ENCODE measurements at regions not wholly inside any gene's neighbourhood (a gene's known extent, or its start where the extent isn't known, plus 50 kb on each side); places are given as distances from the start of the nearest gene placed in this dataset.
A peak's percentile ranks its signal among the peaks of the same experiment; 100 is the strongest.

GRCh38 chr14:83867566-83868225, 1662.2 kb upstream of the FLRT2 start:
- H3K4me3 ChIP-seq (ENCODE audit: low read depth, low read length), result no peak overlapping the region
- no peak overlapping the region for H4K8ac ChIP-seq (ENCODE audit: low read depth, low read length)
- H3K14ac ChIP-seq (ENCODE audit: low read length), result no peak overlapping the region
- H2AFZ ChIP-seq (ENCODE audit: insufficient read depth, low read length, poor library complexity), result no peak overlapping the region
- H3K4ac ChIP-seq (ENCODE audit: low read depth, low read length), result no peak overlapping the region
- H3K79me2 ChIP-seq (ENCODE audit: control insufficient read depth, insufficient read depth, low read length, poor library complexity), result no peaks in the 10 kb centered on the region
- WGBS (ENCODE audit: extremely low coverage, insufficient coverage, insufficient read length), result no CpG with 5 or more reads among the region's 5 CpGs
- H3K36me3 ChIP-seq (ENCODE audit: control insufficient read depth in 1 of 2, insufficient read depth in 2 of 2, low read length in 2 of 2), result no peaks in the 10 kb centered on the region
- H2BK120ac ChIP-seq (ENCODE audit: insufficient read depth, low read length, poor library complexity), result no peak overlapping the region
- H2AK5ac ChIP-seq (ENCODE audit: low read length), result no peak overlapping the region
- no peaks in the 10 kb centered on the region for H3K27me3 ChIP-seq (ENCODE audit: insufficient read depth, low read length)
- H2BK5ac ChIP-seq (ENCODE audit: low read depth, low read length, poor library complexity), result no peak overlapping the region
- H3K27ac ChIP-seq (ENCODE audit: low read depth, low read length), result no peak overlapping the region
- no peak overlapping the region for H3K23ac ChIP-seq (ENCODE audit: low read length)
- H3K79me1 ChIP-seq (ENCODE audit: low read length), result no peaks in the 10 kb centered on the region
- H3K18ac ChIP-seq (ENCODE audit: low read length), result no peak overlapping the region
- no peak for DNase-seq
- no peaks in the 10 kb centered on the region for H3K9me3 ChIP-seq (ENCODE audit: insufficient read depth, low read depth, low read length)
- no peak overlapping the region for H2BK12ac ChIP-seq (ENCODE audit: low read length)
- H3K9ac ChIP-seq (ENCODE audit: low read length), result no peak overlapping the region
- H4K12ac ChIP-seq (ENCODE audit: low read depth, low read length), result no peak overlapping the region
- H4K91ac ChIP-seq (ENCODE audit: low read depth, low read length), result no peak overlapping the region
- H3K4me1 ChIP-seq (ENCODE audit: control insufficient read depth in 1 of 2, insufficient read depth in 2 of 2, low read length in 2 of 2), result no peaks in the 10 kb centered on the region
- H3K4me2 ChIP-seq (ENCODE audit: low read length), result no peak overlapping the region

- Histone ChIP-seq H2BK12ac (ENCODE audit: low read length) (no peak overlapping the region), H3K4me1 (ENCODE audit: control insufficient read depth in 1 of 2, insufficient read depth in 2 of 2, low read length in 2 of 2) (no peaks in the 10 kb centered on the region), H3K4me3 (ENCODE audit: low read depth, low read length) (no peak overlapping the region), H3K23ac (ENCODE audit: low read length) (no peak overlapping the region), H3K9ac (ENCODE audit: low read length) (no peak overlapping the region), H3K14ac (ENCODE audit: low read length) (no peak overlapping the region), H3K36me3 (ENCODE audit: control insufficient read depth in 1 of 2, insufficient read depth in 2 of 2, low read length in 2 of 2) (no peaks in the 10 kb centered on the region), H3K27ac (ENCODE audit: low read depth, low read length) (no peak overlapping the region), H3K4ac (ENCODE audit: low read depth, low read length) (no peak overlapping the region), H3K79me2 (ENCODE audit: control insufficient read depth, insufficient read depth, low read length, poor library complexity) (no peaks in the 10 kb centered on the region), H4K91ac (ENCODE audit: low read depth, low read length) (no peak overlapping the region), H2BK5ac (ENCODE audit: low read depth, low read length, poor library complexity) (no peak overlapping the region), H2AK5ac (ENCODE audit: low read length) (no peak overlapping the region), H2AFZ (ENCODE audit: insufficient read depth, low read length, poor library complexity) (no peak overlapping the region), H3K79me1 (ENCODE audit: low read length) (no peaks in the 10 kb centered on the region), H3K18ac (ENCODE audit: low read length) (no peak overlapping the region), H4K8ac (ENCODE audit: low read depth, low read length) (no peak overlapping the region), H3K27me3 (ENCODE audit: insufficient read depth, low read length) (no peaks in the 10 kb centered on the region), H4K12ac (ENCODE audit: low read depth, low read length) (no peak overlapping the region), H3K9me3 (ENCODE audit: insufficient read depth, low read depth, low read length) (no peaks in the 10 kb centered on the region), H2BK120ac (ENCODE audit: insufficient read depth, low read length, poor library complexity) (no peak overlapping the region), H3K4me2 (ENCODE audit: low read length) (no peak overlapping the region)
- no peak for DNase-seq
- no CpG with 5 or more reads among the region's 2 CpGs for WGBS (ENCODE audit: extremely low coverage, insufficient coverage, insufficient read length)
Measured at GRCh38 chr14:83870546-83871270, 1659.2 kb upstream of the FLRT2 start.

DNA sequence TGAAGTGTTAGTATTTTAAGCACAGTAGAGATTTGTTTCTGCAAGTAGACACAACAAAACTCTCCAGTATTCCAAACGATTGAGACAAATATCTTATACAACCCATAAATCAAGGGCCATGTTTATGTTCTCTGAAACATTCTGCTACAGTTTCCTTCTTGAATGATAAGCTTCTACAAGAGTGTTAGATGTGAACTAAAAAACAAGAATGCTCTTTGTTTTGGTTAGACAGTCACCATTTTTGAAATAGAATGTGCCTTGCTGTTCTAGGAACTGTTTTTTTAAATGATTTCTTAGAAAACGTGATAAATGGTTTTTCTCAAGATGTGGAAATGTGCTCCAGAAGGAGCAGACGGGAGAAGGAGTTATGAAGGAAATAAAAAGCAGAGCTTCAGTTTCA, 1656.3 kb upstream of the FLRT2 start:
- Histone ChIP-seq H3K27me3 (ENCODE audit: insufficient read depth, low read length) (no peaks in the 10 kb centered on the region), H3K14ac (ENCODE audit: low read length) (no peak overlapping the region), H3K4me3 (ENCODE audit: low read depth, low read length) (no peak overlapping the region), H3K79me1 (ENCODE audit: low read length) (no peaks in the 10 kb centered on the region), H4K91ac (ENCODE audit: low read depth, low read length) (no peak overlapping the region), H2BK12ac (ENCODE audit: low read length) (no peak overlapping the region), H3K9ac (ENCODE audit: low read length) (no peak overlapping the region), H3K79me2 (ENCODE audit: control insufficient read depth, insufficient read depth, low read length, poor library complexity) (no peaks in the 10 kb centered on the region), H2AK5ac (ENCODE audit: low read length) (no peak overlapping the region), H3K4me1 (ENCODE audit: control insufficient read depth in 1 of 2, insufficient read depth in 2 of 2, low read length in 2 of 2) (no peaks in the 10 kb centered on the region), H2BK120ac (ENCODE audit: insufficient read depth, low read length, poor library complexity) (no peak overlapping the region), H3K23ac (ENCODE audit: low read length) (no peak overlapping the region), H2AFZ (ENCODE audit: insufficient read depth, low read length, poor library complexity) (no peak overlapping the region), H3K4ac (ENCODE audit: low read depth, low read length) (no peak overlapping the region), H3K9me3 (ENCODE audit: insufficient read depth, low read depth, low read length) (no peaks in the 10 kb centered on the region), H3K27ac (ENCODE audit: low read depth, low read length) (no peak overlapping the region), H3K36me3 (ENCODE audit: control insufficient read depth in 1 of 2, insufficient read depth in 2 of 2, low read length in 2 of 2) (no peaks in the 10 kb centered on the region), H3K18ac (ENCODE audit: low read length) (no peak overlapping the region), H3K4me2 (ENCODE audit: low read length) (no peak overlapping the region), H2BK5ac (ENCODE audit: low read depth, low read length, poor library complexity) (no peak overlapping the region), H4K8ac (ENCODE audit: low read depth, low read length) (no peak overlapping the region), H4K12ac (ENCODE audit: low read depth, low read length) (no peak overlapping the region)
- no CpG with 5 or more reads among the region's 3 CpGs for WGBS (ENCODE audit: extremely low coverage, insufficient coverage, insufficient read length)
- DNase-seq, result no peak

- Histone ChIP-seq H3K4me2 (ENCODE audit: low read length) (no peak overlapping the region), H3K79me2 (ENCODE audit: control insufficient read depth, insufficient read depth, low read length, poor library complexity) (no peaks in the 10 kb centered on the region), H3K36me3 (ENCODE audit: control insufficient read depth in 1 of 2, insufficient read depth in 2 of 2, low read length in 2 of 2) (no peaks in the 10 kb centered on the region), H3K4ac (ENCODE audit: low read depth, low read length) (no peak overlapping the region), H3K18ac (ENCODE audit: low read length) (no peak overlapping the region), H3K27ac (ENCODE audit: low read depth, low read length) (no peak overlapping the region), H3K9me3 (ENCODE audit: insufficient read depth, low read depth, low read length) (no peaks in the 10 kb centered on the region), H4K8ac (ENCODE audit: low read depth, low read length) (no peak overlapping the region), H2BK120ac (ENCODE audit: insufficient read depth, low read length, poor library complexity) (no peak overlapping the region), H3K4me3 (ENCODE audit: low read depth, low read length) (no peak overlapping the region), H2BK12ac (ENCODE audit: low read length) (no peak overlapping the region), H2AK5ac (ENCODE audit: low read length) (no peak overlapping the region), H4K12ac (ENCODE audit: low read depth, low read length) (no peak overlapping the region), H3K9ac (ENCODE audit: low read length) (no peak overlapping the region), H4K91ac (ENCODE audit: low read depth, low read length) (no peak overlapping the region), H2AFZ (ENCODE audit: insufficient read depth, low read length, poor library complexity) (no peak overlapping the region), H2BK5ac (ENCODE audit: low read depth, low read length, poor library complexity) (no peak overlapping the region), H3K27me3 (ENCODE audit: insufficient read depth, low read length) (no peaks in the 10 kb centered on the region), H3K4me1 (ENCODE audit: control insufficient read depth in 1 of 2, insufficient read depth in 2 of 2, low read length in 2 of 2) (no peaks in the 10 kb centered on the region), H3K79me1 (ENCODE audit: low read length) (no peaks in the 10 kb centered on the region), H3K23ac (ENCODE audit: low read length) (no peak overlapping the region), H3K14ac (ENCODE audit: low read length) (no peak overlapping the region)
- peak in 1 of 2 donors; percentile 10 for DNase-seq
- WGBS (ENCODE audit: extremely low coverage, insufficient coverage, insufficient read length), result no CpG with 5 or more reads among the region's 1 CpG
Measured at GRCh38 chr14:83874662-83875061, 1655.3 kb upstream of the FLRT2 start.
